Stimulated activated CD8-positive, alpha-beta memory T cell treated with anti-CD3 and anti-CD28 coated beads, Interleukin-2, amount 100 ng/mL, for 48 hours (primary cell): ENCODE measurements at regions not wholly inside any gene's neighbourhood (a gene's known extent, or its start where the extent isn't known, plus 50 kb on each side); places are given as distances from the start of the nearest gene placed in this dataset.
"Not testable (repeated sequence)": the region's sequence is repeated elsewhere in the genome, so short reads cannot be mapped to it uniquely, and the experiment has no call there.

Source experiments
- DNase-seq, 2 donors: peaks; one replicate each; pipeline ENCODE4 v3.0.0-alpha.2; 2020; ENCODE audit warnings: low read depth in 2 of 2

- no peak for DNase-seq
These were observed 311.9 kb upstream of the EPHA3 start for GRCh38 chr3:88795503-88795902.

GRCh38 chr3:88807491-88808105, 299.8 kb upstream of the EPHA3 start:
- no peak for DNase-seq

GRCh38 chr3:88809993-88810392, 297.4 kb upstream of the EPHA3 start:
- DNase-seq = no peak

GRCh38 chr3:88810455-88810854, 297.0 kb upstream of the EPHA3 start:
- no peak for DNase-seq

GRCh38 chr3:88811096-88811495, 296.3 kb upstream of the EPHA3 start:
- DNase-seq = no peak

- no peak for DNase-seq
These were observed 294.8 kb upstream of the EPHA3 start for GRCh38 chr3:88812576-88812975.

GRCh38 chr3:88816445-88816844, 291.0 kb upstream of the EPHA3 start:
- no peak for DNase-seq

- no peak for DNase-seq
These were observed 282.5 kb upstream of the EPHA3 start for GRCh38 chr3:88824666-88825564.

- no peak for DNase-seq
These were observed 279.0 kb upstream of the EPHA3 start for GRCh38 chr3:88828466-88828865.

GRCh38 chr3:88852606-88853005, 254.8 kb upstream of the EPHA3 start:
- DNase-seq = no peak

- DNase-seq = no peak
These were observed 244.2 kb upstream of the EPHA3 start for GRCh38 chr3:88863196-88863595.

- no peak for DNase-seq
These were observed 230.7 kb upstream of the EPHA3 start for GRCh38 chr3:88876724-88877123.

- DNase-seq = no peak
These were observed 227.5 kb upstream of the EPHA3 start for GRCh38 chr3:88879905-88880304.

- no peak for DNase-seq
These were observed 225.3 kb upstream of the EPHA3 start for GRCh38 chr3:88882121-88882520.

- not testable (repeated sequence) for DNase-seq
These were observed 220.8 kb upstream of the EPHA3 start for GRCh38 chr3:88886624-88887023.

- DNase-seq = no peak
These were observed 211.4 kb upstream of the EPHA3 start for GRCh38 chr3:88896026-88896425.

GRCh38 chr3:88912294-88912877, 195.0 kb upstream of the EPHA3 start:
- no peak for DNase-seq

GRCh38 chr3:88918841-88919240, 188.6 kb upstream of the EPHA3 start:
- no peak for DNase-seq

GRCh38 chr3:88921986-88922385, 185.4 kb upstream of the EPHA3 start:
- DNase-seq = no peak

GRCh38 chr3:88926221-88926620, 181.2 kb upstream of the EPHA3 start:
- DNase-seq = no peak

GRCh38 chr3:88930611-88931010, 176.8 kb upstream of the EPHA3 start:
- DNase-seq = no peak

- no peak for DNase-seq
These were observed 170.6 kb upstream of the EPHA3 start for GRCh38 chr3:88936831-88937230.

GRCh38 chr3:88940296-88940695, 167.1 kb upstream of the EPHA3 start:
- DNase-seq = no peak
